Muscle of leg (tissue), 3 donors: ENCODE measurements at regions not wholly inside any gene's neighbourhood (a gene's known extent, or its start where the extent isn't known, plus 50 kb on each side); places are given as distances from the start of the nearest gene placed in this dataset.
A peak's percentile ranks its signal among the peaks of the same experiment; 100 is the strongest.

Source experiments
- DNase-seq: peaks from one replicate; pipeline ENCODE4 v3.0.0; 2013
- H3K27ac ChIP-seq: one replicate; pipeline ENCODE4 v1.5.1; 2013; ENCODE audit warnings: mild to moderate bottlenecking, low read length, control low read depth
- H3K27me3 ChIP-seq: one replicate; pipeline ENCODE4 v1.6.1; 2013; ENCODE audit warnings: low read length; ENCODE audit not compliant: control insufficient read depth, insufficient read depth
- H3K36me3 ChIP-seq: one replicate; pipeline ENCODE4 v1.6.1; 2013; ENCODE audit warnings: low read length; ENCODE audit not compliant: control insufficient read depth, insufficient read depth
- H3K4me1 ChIP-seq: one replicate; pipeline ENCODE4 v1.6.1; 2013; ENCODE audit warnings: low read length; ENCODE audit not compliant: control insufficient read depth, insufficient read depth
- H3K4me3 ChIP-seq: one replicate; pipeline ENCODE4 v1.5.1; 2013; ENCODE audit warnings: low read length, control low read depth
- H3K9me3 ChIP-seq: replicated peaks from 2 replicates; pipeline ENCODE4 v1.6.1; 2013; ENCODE audit warnings: low read depth, low read length; ENCODE audit not compliant: control insufficient read depth
- WGBS: methylation state at CpG from one replicate; pipeline ENCODE4 v1.1.5; 2013; ENCODE audit warnings: missing lambda C conversion rate; ENCODE audit not compliant: insufficient coverage; 5-methylcytosine and 5-hydroxymethylcytosine counted together

DNA sequence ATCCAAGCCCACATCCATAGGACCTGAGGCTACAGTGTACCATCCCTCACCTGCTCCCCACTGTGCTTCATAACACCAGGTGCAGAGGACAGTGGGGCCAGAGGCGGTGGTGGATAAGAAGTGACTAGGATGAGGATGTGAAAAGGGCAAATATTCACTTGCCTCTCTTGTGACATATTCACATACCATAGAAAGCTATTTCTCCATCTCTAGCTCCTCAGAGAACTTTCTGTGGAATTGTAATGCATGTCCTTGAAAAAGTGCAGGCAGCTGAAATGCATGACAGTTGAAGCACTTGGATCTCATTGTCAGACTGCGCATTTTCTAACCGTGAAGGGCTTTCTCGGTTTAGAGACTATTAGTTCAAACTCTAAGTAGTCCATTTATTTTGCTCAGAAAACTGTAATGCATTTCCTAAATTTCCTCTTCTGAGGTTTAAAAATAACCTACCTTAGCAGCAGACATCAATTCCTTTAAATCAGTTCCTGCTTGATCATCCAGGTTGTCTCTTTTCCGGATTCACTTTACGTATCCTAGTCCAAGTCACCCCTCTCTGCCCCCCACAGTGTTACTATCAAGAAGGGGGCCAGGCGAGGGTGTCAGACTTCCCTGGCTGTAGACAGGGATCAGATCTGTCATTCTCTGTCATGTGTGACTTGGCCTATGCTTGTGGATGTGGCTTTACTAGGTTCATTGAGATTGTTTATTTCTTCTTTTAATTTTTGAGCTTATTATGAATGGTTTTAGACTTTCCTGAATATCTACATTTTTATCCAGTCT is 984.0 kb upstream of the TMEM132C start:
- DNase-seq = no peak
- 80% methylated on average over 4 of the region's 7 CpGs for WGBS
- Histone ChIP-seq H3K9me3 (no peaks in the 10 kb centered on the region), H3K4me1 (no peaks in the 10 kb centered on the region), H3K36me3 (no peaks in the 10 kb centered on the region), H3K27ac (no peak overlapping the region), H3K4me3 (no peak overlapping the region), H3K27me3 (peaks cover 4% of the 10 kb centered on the region)

DNA sequence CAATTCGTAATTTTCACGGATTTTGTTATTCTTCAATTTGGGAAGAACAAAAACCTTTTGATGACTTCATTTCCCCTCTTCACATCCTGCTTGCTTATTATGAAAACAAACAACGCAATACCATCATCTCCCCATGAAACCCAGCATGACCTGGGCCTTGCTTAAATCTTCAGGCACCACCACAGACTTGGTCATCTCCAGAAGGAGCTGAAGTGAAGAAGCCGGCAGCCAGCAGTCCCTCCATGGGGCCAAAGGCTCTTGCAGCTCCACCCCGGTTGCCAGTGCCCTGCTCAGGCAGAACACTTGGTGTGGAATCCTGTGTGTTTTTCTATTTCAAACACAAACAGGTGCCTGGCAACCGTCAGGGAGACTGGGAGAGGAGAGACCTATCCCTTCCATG is 982.9 kb upstream of the TMEM132C start:
- H3K27me3 ChIP-seq = peaks cover 4% of the 10 kb centered on the region
- no peak for DNase-seq
- 71% methylated on average over 1 of the region's 6 CpGs for WGBS
- no peaks in the 10 kb centered on the region for H3K36me3 ChIP-seq
- H3K4me1 ChIP-seq = no peaks in the 10 kb centered on the region
- H3K27ac ChIP-seq = no peak overlapping the region
- no peak overlapping the region for H3K4me3 ChIP-seq
- H3K9me3 ChIP-seq = no peaks in the 10 kb centered on the region

DNA sequence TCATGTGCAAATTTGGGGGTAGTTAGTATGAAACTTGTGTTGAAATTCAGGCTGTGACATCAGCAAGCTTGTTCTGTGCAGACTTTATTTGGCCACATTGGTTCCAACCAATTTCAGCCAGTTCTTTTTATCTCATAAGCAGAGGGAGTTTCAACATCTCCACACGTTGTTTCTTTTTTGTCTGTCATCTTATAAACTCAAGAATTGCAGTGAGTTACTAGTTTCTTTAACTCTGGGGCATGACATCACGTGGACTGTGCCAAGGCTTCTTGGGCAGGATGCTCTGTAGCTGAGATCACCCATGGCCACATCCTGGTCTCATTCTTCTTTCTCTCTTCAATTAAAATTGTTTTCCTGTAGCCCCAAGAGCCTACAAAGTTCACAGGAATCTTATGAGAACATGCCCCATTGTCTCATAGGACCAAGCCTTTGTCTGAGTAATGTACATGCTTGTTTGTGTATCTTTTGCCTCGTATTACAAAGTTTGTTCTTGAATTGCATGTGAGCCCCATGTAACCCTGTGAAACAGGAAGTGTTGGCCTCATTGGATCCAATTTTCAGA is 982.0 kb upstream of the TMEM132C start:
- WGBS = no CpG with 5 or more reads among the region's 3 CpGs
- no peak overlapping the region for H3K27ac ChIP-seq
- DNase-seq = no peak
- peaks cover 2% of the 10 kb centered on the region for H3K27me3 ChIP-seq
- H3K9me3 ChIP-seq = no peaks in the 10 kb centered on the region
- no peaks in the 10 kb centered on the region for H3K36me3 ChIP-seq
- H3K4me3 ChIP-seq = no peak overlapping the region
- H3K4me1 ChIP-seq = no peaks in the 10 kb centered on the region

DNA sequence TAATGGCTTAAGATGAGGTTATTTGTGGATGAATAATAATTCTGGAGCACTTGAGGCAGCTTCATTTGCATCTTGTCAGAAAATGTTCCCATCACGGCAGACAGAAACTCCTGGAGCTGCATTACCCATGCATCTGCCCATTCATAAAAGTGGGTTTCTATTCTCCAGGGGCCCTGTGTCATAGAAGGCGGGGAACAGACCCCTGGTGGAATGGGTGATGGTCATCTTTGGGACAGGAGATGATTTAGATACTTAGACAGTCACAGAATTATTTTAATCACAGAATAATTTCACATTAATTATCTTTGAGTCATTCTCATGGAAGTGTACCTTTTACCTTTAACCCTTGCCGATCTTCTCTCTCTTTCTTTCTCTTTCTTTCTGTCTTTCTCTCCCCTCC is 980.7 kb upstream of the TMEM132C start:
- H3K27me3 ChIP-seq = no peaks in the 10 kb centered on the region
- no peak overlapping the region for H3K27ac ChIP-seq
- no peaks in the 10 kb centered on the region for H3K9me3 ChIP-seq
- DNase-seq = no peak
- no peaks in the 10 kb centered on the region for H3K36me3 ChIP-seq
- no peaks in the 10 kb centered on the region for H3K4me1 ChIP-seq
- no peak overlapping the region for H3K4me3 ChIP-seq
- WGBS = no CpG with 5 or more reads among the region's 3 CpGs

DNA sequence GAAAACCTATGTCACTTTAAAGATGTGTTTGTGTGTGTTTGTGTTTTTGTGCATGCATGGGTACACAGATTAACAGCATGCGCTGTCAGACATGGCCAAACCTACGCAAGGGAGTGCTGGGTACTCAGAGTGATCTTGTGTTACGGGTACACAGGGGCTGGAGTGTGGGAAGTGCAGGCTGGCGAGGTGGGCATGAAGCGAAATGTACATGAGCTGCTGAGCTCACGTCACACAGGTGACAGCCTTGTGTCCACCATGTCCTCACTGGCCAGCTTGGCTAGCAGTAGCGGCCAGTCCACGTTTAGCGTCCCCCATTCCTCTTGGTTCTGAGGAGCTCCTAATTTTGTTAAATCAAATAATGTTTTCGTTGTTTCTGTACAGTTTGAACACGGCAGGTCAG is 979.7 kb upstream of the TMEM132C start:
- Histone ChIP-seq H3K27me3 (no peaks in the 10 kb centered on the region), H3K4me1 (no peaks in the 10 kb centered on the region), H3K27ac (no peak overlapping the region), H3K9me3 (no peaks in the 10 kb centered on the region), H3K4me3 (no peak overlapping the region), H3K36me3 (no peaks in the 10 kb centered on the region)
- no peak for DNase-seq
- WGBS = 90% methylated on average over 11 of the region's 11 CpGs

DNA sequence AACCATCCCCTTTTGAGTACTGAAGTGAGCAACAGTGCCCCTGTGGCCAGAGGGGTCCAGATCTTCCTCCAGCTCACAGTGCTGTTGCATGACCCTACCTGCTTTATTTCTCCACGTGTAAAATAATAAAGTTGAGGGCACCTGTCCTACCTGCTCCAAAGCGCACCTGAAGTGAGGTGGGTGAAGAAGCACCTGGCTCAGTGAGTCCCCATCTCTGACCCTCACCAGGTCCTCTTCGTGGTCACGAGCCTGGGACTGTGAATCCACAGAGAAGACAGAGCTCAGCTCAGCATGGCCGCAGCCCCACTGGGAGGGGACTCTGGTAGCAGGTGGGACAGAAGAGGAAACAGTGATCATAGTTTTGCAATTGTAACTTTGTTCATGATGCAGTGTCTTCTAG is 976.7 kb upstream of the TMEM132C start:
- Histone ChIP-seq H3K4me3 (no peak overlapping the region), H3K27me3 (no peaks in the 10 kb centered on the region), H3K27ac (no peak overlapping the region), H3K9me3 (no peaks in the 10 kb centered on the region), H3K4me1 (no peaks in the 10 kb centered on the region), H3K36me3 (no peaks in the 10 kb centered on the region)
- 89% methylated on average over 1 of the region's 5 CpGs for WGBS
- no peak for DNase-seq

DNA sequence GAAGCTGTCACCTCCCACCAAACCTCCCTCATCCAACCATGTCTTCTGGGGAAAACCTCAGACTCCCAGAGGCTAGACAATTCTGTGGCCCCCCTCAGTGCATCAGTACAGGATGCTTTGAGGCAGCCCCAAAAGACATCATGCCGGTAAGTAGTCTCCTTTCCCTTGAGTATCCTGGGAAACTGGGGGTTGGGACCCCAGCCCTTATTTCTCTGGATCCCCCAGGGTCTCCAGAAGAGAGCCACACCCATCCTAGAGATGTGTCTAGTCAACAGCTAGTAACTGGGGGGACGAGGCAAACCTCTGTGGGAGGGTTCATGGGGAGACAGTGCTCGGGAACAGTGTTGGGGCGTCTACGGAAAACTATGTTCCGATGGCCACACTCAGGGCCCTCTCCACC is 974.2 kb upstream of the TMEM132C start:
- 76% methylated on average over 4 of the region's 6 CpGs for WGBS
- no peaks in the 10 kb centered on the region for H3K27me3 ChIP-seq
- no peak for DNase-seq
- H3K4me1 ChIP-seq = no peaks in the 10 kb centered on the region
- no peak overlapping the region for H3K4me3 ChIP-seq
- no peaks in the 10 kb centered on the region for H3K9me3 ChIP-seq
- no peaks in the 10 kb centered on the region for H3K36me3 ChIP-seq
- H3K27ac ChIP-seq = no peak overlapping the region

DNA sequence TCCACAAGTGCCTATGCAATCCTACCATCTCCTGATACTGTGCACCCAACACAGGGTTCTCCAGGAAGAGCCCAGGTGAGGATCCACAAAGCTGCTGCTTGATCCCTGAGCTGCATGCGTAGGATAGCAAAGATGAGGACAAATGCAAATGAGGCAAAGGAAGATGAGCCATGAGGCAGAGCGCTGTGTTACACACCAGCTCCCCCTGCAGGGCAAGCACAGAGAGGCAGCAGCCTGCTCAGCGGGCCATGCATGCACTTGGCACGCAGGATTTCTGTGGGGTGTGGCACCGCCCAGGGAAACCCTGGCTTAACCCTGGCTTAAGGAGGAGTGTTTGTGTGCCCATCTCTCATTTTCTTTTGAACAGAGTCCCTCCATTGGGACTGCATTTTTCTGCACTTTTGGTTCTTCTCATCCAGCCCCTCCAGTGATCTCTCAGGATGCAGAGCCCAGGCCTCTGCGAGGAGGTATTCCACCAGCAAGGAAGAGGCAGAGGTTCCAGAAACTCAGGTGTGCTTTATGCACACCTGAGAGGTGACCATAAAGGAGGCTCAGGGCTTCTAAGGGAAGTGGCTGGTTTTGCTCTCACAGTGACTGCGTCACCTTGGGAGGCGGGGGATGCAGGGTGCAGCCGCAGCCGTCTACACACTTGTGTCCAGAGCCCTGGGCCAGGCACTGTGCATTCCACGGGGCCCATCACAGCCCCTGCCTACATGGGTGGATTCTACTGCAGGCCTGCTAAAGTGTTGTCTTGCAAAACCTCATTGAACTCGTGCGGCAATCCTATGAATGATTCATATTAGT is 973.3 kb upstream of the TMEM132C start:
- Histone ChIP-seq H3K4me1 (no peaks in the 10 kb centered on the region), H3K4me3 (no peak overlapping the region), H3K27me3 (no peaks in the 10 kb centered on the region), H3K36me3 (no peaks in the 10 kb centered on the region), H3K9me3 (no peaks in the 10 kb centered on the region), H3K27ac (no peak overlapping the region)
- WGBS = 79% methylated on average over 10 of the region's 13 CpGs
- DNase-seq = peak; percentile 36

DNA sequence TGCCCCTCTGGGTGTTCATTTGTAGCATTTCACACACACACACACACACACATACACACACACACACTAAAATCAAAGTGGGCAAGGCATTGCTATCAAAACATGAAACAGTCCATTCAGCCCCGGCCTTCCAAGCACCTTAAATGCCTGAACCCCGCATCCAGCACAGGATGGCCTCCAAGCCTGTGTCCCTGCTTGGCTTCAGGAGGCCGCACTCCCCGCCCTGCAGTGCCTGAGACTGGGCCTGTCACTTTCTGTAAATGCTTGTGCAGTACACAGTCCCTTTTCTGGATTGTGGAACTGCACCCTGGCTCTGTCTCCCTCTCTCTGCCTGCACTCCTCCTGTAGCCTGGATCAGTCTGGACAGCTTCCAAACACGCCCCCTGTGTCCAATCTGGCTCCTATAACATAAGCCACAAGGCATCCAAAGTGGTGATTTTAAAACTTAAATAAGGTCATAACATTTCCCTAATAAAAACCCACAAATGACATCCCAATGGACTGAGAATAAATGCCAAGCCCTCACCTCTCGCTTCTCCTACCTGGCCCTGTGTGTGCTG is 972.2 kb upstream of the TMEM132C start:
- no peak overlapping the region for H3K4me3 ChIP-seq
- no peaks in the 10 kb centered on the region for H3K9me3 ChIP-seq
- no peaks in the 10 kb centered on the region for H3K36me3 ChIP-seq
- DNase-seq = peak; percentile 24
- 71% methylated on average over 6 of the region's 6 CpGs for WGBS
- no peaks in the 10 kb centered on the region for H3K4me1 ChIP-seq
- H3K27ac ChIP-seq = no peak overlapping the region
- H3K27me3 ChIP-seq = no peaks in the 10 kb centered on the region

DNA sequence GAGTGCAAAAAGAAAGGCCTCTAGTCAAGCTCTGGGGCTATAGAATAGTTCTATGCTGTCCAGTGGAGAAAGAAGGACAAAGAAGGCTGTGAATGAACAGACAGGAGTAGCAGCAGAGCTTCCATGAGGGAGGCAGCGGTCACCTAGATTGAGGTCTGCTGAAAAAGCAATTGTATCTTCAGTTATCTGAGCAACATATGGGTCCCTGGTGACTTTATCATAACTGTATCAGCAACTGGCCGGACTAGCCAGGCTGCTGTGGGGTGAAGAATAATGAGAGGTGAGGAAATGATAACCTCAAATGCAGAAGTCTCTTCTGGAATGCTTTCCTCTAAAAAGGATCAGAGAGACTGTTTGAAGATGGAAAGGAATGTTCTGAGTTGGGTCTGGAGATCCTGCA is 971.3 kb upstream of the TMEM132C start:
- 78% methylated on average over 2 of the region's 2 CpGs for WGBS
- Histone ChIP-seq H3K4me3 (no peak overlapping the region), H3K27ac (no peak overlapping the region), H3K9me3 (no peaks in the 10 kb centered on the region), H3K4me1 (no peaks in the 10 kb centered on the region), H3K27me3 (no peaks in the 10 kb centered on the region), H3K36me3 (no peaks in the 10 kb centered on the region)
- DNase-seq = no peak
